ENCODE measurements at regions not wholly inside any gene's neighbourhood (a gene's known extent, or its start where the extent isn't known, plus 50 kb on each side); places are given as distances from the start of the nearest gene placed in this dataset.

DNA sequence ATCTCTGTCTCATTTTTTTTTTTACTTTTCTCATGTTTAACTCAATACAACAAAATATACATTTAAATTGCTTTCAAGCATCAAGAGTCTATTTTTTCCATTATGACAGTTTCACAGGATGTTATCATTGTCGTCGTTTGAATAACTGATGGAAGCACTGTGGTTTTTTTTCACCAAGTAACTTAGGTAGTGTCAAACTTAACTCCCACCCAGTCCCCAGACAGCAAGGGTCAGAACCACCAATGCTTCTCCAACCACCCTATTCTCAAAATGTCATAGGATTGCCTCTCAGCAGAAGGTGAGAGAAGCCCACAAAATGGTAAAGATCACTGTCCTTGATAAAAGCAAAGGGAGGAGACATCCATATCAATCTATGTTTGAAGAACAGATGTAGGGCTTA, 339.4 kb downstream of the SFMBT2 start:
- H3K4me1 Mint-ChIP-seq (ENCODE audit: low read depth, unreplicated experiment), result no peaks in the 10 kb centered on the region
- no peak for DNase-seq
- H3K27me3 Mint-ChIP-seq (ENCODE audit: unreplicated experiment), result no peaks in the 10 kb centered on the region
- no peak overlapping the region for H3K27ac Mint-ChIP-seq (ENCODE audit: unreplicated experiment)
- no peaks in the 10 kb centered on the region for H3K9me3 Mint-ChIP-seq (ENCODE audit: unreplicated experiment)
- H3K4me3 Mint-ChIP-seq (ENCODE audit: unreplicated experiment), result no peak overlapping the region
- no peaks in the 10 kb centered on the region for H3K36me3 Mint-ChIP-seq (ENCODE audit: unreplicated experiment)
- TF ChIP-seq, protein P1, sequence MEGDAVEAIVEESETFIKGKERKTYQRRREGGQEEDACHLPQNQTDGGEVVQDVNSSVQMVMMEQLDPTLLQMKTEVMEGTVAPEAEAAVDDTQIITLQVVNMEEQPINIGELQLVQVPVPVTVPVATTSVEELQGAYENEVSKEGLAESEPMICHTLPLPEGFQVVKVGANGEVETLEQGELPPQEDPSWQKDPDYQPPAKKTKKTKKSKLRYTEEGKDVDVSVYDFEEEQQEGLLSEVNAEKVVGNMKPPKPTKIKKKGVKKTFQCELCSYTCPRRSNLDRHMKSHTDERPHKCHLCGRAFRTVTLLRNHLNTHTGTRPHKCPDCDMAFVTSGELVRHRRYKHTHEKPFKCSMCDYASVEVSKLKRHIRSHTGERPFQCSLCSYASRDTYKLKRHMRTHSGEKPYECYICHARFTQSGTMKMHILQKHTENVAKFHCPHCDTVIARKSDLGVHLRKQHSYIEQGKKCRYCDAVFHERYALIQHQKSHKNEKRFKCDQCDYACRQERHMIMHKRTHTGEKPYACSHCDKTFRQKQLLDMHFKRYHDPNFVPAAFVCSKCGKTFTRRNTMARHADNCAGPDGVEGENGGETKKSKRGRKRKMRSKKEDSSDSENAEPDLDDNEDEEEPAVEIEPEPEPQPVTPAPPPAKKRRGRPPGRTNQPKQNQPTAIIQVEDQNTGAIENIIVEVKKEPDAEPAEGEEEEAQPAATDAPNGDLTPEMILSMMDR (IDR thresholded peaks at IDR 0.05; ENCODE audit: partially characterized antibody, unreplicated experiment), result no peak

DNA sequence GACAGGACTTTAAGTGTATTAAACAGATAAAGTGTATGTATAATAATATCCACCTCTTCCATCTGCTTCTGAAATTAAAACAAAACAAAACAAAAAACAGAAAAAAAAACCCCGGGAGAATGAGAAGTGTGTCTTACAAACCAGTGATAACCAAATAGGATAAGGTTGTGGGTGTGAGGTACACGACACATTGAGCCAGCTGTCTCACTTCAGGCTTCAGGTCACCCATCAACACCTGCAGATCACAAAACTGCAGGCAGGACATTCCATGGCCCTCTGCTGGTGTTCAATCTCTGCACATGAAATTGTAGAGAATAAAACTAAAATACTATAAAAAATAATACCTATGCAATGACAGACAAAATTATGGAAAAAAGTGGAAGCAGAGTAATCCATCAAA, 339.9 kb downstream of the SFMBT2 start:
- no peak for DNase-seq
- TF ChIP-seq, protein P1 (IDR thresholded peaks at IDR 0.05; ENCODE audit: partially characterized antibody, unreplicated experiment), result no peak
- Mint-ChIP-seq H3K27ac (ENCODE audit: unreplicated experiment) (no peak overlapping the region), H3K4me1 (ENCODE audit: low read depth, unreplicated experiment) (no peaks in the 10 kb centered on the region), H3K4me3 (ENCODE audit: unreplicated experiment) (no peak overlapping the region), H3K36me3 (ENCODE audit: unreplicated experiment) (no peaks in the 10 kb centered on the region), H3K27me3 (ENCODE audit: unreplicated experiment) (no peaks in the 10 kb centered on the region), H3K9me3 (ENCODE audit: unreplicated experiment) (no peaks in the 10 kb centered on the region)

DNA sequence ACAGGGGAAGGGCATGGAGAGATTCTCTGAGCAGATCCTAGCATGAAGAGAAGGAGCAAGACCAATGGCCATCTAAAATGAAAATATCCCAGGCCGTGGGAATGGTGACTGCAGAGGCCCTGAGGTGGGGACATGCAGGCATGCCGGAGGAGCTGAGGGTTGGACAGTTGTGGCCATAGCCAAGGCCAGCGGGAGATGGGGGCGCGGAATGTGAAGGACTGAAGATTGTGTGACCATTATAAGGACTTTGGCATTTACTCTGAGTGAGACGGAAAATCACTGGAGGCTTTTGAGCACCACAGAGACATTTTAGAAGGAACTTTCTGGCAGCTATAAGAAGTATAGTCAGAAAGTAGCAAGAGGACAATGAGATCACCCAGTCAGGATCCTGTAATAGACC, 341.1 kb downstream of the SFMBT2 start:
- Mint-ChIP-seq H3K36me3 (ENCODE audit: unreplicated experiment) (no peaks in the 10 kb centered on the region), H3K27me3 (ENCODE audit: unreplicated experiment) (no peaks in the 10 kb centered on the region), H3K4me3 (ENCODE audit: unreplicated experiment) (no peak overlapping the region), H3K4me1 (ENCODE audit: low read depth, unreplicated experiment) (no peaks in the 10 kb centered on the region), H3K27ac (ENCODE audit: unreplicated experiment) (no peak overlapping the region), H3K9me3 (ENCODE audit: unreplicated experiment) (no peaks in the 10 kb centered on the region)
- TF ChIP-seq, protein P1 (IDR thresholded peaks at IDR 0.05; ENCODE audit: partially characterized antibody, unreplicated experiment), result no peak
- no peak for DNase-seq

DNA sequence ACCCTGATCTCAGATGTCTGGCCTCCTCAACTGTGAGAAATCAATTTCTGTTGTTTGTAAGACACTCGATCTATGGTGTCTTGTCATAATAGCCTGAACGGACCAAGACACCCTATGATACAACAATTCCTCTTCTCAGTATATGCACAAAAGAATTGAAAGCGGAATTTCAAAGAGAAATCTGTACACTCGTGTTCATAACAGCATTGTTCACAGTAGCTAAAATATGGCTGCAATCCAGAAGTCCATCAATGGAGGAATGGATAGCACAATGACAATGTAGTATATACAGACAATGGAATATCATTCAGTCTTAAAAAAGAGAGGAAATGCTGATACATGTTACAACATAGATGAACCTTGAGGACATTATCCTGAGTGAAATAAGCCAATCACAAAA, 354.6 kb downstream of the SFMBT2 start:
- no peak for DNase-seq
- no peaks in the 10 kb centered on the region for H3K9me3 Mint-ChIP-seq (ENCODE audit: unreplicated experiment)
- H3K4me3 Mint-ChIP-seq (ENCODE audit: unreplicated experiment), result no peak overlapping the region
- H3K36me3 Mint-ChIP-seq (ENCODE audit: unreplicated experiment), result no peaks in the 10 kb centered on the region
- H3K4me1 Mint-ChIP-seq (ENCODE audit: low read depth, unreplicated experiment), result no peaks in the 10 kb centered on the region
- H3K27ac Mint-ChIP-seq (ENCODE audit: unreplicated experiment), result no peak overlapping the region
- H3K27me3 Mint-ChIP-seq (ENCODE audit: unreplicated experiment), result no peaks in the 10 kb centered on the region
- TF ChIP-seq, protein P1 (IDR thresholded peaks at IDR 0.05; ENCODE audit: partially characterized antibody, unreplicated experiment), result no peak

DNA sequence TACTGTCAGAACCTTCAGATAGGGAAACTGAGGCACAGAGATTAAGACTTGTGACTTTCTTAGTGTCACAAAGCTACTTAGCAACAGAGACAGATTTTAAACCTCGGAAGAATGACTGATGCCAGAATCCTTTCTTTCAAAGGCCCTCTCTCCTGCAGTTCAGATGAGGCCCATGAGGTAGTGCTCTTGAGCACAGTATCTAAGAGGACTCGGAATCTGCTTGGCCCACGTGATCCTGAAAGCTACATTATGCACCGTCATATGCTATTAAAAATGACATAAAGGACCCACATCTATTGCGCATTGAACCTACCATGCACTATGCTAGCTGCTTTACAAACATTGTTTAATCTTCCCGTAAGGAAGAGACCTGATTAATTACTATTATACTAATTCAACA, 355.9 kb downstream of the SFMBT2 start:
- peaks cover 4% of the 10 kb centered on the region for H3K36me3 Mint-ChIP-seq (ENCODE audit: unreplicated experiment)
- no peak for DNase-seq
- H3K4me3 Mint-ChIP-seq (ENCODE audit: unreplicated experiment), result no peak overlapping the region
- no peaks in the 10 kb centered on the region for H3K27me3 Mint-ChIP-seq (ENCODE audit: unreplicated experiment)
- H3K9me3 Mint-ChIP-seq (ENCODE audit: unreplicated experiment), result no peaks in the 10 kb centered on the region
- TF ChIP-seq, protein P1 (IDR thresholded peaks at IDR 0.05; ENCODE audit: partially characterized antibody, unreplicated experiment), result peak; percentile 52
- no peaks in the 10 kb centered on the region for H3K4me1 Mint-ChIP-seq (ENCODE audit: low read depth, unreplicated experiment)
- H3K27ac Mint-ChIP-seq (ENCODE audit: unreplicated experiment), result no peak overlapping the region

Data from glutamatergic neuron (in vitro differentiated cells).